ENCODE measurements at regions not wholly inside any gene's neighbourhood (a gene's known extent, or its start where the extent isn't known, plus 50 kb on each side); places are given as distances from the start of the nearest gene placed in this dataset.

DNA sequence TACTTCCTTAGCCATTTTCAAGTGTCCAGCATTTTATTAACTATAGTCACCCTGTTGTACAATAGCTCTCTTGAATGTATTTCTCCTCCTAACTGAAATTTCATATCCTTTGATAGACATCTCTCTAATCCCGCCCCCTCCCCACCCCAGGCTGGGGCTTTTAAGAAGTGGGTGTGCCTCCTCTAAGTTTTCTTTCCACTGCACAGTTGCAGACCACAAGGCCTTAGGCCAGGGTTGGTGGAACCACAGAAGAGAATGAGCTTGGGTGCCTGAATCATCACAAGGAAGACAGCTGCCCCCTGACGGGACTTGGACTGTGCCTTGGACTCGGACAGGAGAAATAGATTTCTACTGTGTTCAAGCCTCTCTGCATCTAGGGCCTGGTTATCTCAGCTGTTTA is 193.4 kb downstream of the HAUS1 start:
- H3K27ac ChIP-seq (ENCODE audit: low read depth, low read length) = no peak overlapping the region
- H3K27me3 ChIP-seq (ENCODE audit: insufficient read depth, low read length) = peaks cover 5% of the 10 kb centered on the region; the same call in 1 of the 2 replicates
- no peaks in the 10 kb centered on the region for H3K79me2 ChIP-seq (ENCODE audit: insufficient read depth, low read length)
- H3K36me3 ChIP-seq (ENCODE audit: control insufficient read depth in 1 of 2, insufficient read depth in 2 of 2, low read length in 2 of 2) = no peaks in the 10 kb centered on the region
- intact Hi-C loops (cut with micrococcal nuclease) = no loop called here
- H3K4me1 ChIP-seq (ENCODE audit: control insufficient read depth in 1 of 2, insufficient read depth in 2 of 2, low read length in 2 of 2) = no peaks in the 10 kb centered on the region
- no peaks in the 10 kb centered on the region for H3K9me3 ChIP-seq (ENCODE audit: control insufficient read depth in 1 of 2, insufficient read depth in 1 of 2, low read depth in 1 of 2, low read length in 2 of 2)
- ChIA-PET CTCF (no interaction called here), POLR2A (no interaction called here), RAD21 (ENCODE audit: low non-redundant PET in 1 of 2, low total read pairs in 2 of 2, uncharacterized antibody in 2 of 2, unreplicated experiment in 2 of 2) (no interaction called here)
- H3K4me2 ChIP-seq (ENCODE audit: low read length) = no peak overlapping the region
- BruUV-seq (replicated peaks) = no TSS peak
- TF ChIP-seq, protein P1, sequence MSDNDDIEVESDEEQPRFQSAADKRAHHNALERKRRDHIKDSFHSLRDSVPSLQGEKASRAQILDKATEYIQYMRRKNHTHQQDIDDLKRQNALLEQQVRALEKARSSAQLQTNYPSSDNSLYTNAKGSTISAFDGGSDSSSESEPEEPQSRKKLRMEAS (IDR thresholded peaks at IDR 0.05) = no peak
- TF ChIP-seq CEBPB (IDR thresholded peaks at IDR 0.05; ENCODE audit: low read depth) (no peak), ZFX (IDR thresholded peaks at IDR 0.05) (no peak), FOSL1 (IDR thresholded peaks at IDR 0.05; ENCODE audit: low read depth) (no peak), EGR1 (IDR thresholded peaks at IDR 0.05; ENCODE audit: low read depth) (no peak), SIN3A (IDR thresholded peaks at IDR 0.05; ENCODE audit: low read depth) (no peak), ZNF274 (IDR thresholded peaks at IDR 0.05; ENCODE audit: low read depth, low read length) (no peak), TCF7L2 (IDR thresholded peaks at IDR 0.05; ENCODE audit: borderline replicate concordance, extremely low read depth, insufficient read depth, insufficient read length) (no peak), EZH2phosphoT487 (IDR thresholded peaks at IDR 0.05; ENCODE audit: borderline replicate concordance) (no peak), EZH2 (IDR thresholded peaks at IDR 0.05) (no peak), RAD21 (IDR thresholded peaks at IDR 0.05; ENCODE audit: low read depth) (no peak), CBX3 (IDR thresholded peaks at IDR 0.05; ENCODE audit: low read depth) (no peak), POLR2AphosphoS5 (IDR thresholded peaks at IDR 0.05; ENCODE audit: low read depth, low read length) (no peak), SP1 (IDR thresholded peaks at IDR 0.05; ENCODE audit: low read depth) (no peak), ELF1 (IDR thresholded peaks at IDR 0.05; ENCODE audit: borderline replicate concordance, low read depth) (no peak)
- TF ChIP-seq, protein P2, sequence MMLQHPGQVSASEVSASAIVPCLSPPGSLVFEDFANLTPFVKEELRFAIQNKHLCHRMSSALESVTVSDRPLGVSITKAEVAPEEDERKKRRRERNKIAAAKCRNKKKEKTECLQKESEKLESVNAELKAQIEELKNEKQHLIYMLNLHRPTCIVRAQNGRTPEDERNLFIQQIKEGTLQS (IDR thresholded peaks at IDR 0.05) = no peak
- TF ChIP-seq, protein P3, sequence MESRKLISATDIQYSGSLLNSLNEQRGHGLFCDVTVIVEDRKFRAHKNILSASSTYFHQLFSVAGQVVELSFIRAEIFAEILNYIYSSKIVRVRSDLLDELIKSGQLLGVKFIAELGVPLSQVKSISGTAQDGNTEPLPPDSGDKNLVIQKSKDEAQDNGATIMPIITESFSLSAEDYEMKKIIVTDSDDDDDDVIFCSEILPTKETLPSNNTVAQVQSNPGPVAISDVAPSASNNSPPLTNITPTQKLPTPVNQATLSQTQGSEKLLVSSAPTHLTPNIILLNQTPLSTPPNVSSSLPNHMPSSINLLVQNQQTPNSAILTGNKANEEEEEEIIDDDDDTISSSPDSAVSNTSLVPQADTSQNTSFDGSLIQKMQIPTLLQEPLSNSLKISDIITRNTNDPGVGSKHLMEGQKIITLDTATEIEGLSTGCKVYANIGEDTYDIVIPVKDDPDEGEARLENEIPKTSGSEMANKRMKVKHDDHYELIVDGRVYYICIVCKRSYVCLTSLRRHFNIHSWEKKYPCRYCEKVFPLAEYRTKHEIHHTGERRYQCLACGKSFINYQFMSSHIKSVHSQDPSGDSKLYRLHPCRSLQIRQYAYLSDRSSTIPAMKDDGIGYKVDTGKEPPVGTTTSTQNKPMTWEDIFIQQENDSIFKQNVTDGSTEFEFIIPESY (IDR thresholded peaks at IDR 0.05; ENCODE audit: extremely low read depth, insufficient replicate concordance, low read length) = no peak
- TF ChIP-seq, protein P4, sequence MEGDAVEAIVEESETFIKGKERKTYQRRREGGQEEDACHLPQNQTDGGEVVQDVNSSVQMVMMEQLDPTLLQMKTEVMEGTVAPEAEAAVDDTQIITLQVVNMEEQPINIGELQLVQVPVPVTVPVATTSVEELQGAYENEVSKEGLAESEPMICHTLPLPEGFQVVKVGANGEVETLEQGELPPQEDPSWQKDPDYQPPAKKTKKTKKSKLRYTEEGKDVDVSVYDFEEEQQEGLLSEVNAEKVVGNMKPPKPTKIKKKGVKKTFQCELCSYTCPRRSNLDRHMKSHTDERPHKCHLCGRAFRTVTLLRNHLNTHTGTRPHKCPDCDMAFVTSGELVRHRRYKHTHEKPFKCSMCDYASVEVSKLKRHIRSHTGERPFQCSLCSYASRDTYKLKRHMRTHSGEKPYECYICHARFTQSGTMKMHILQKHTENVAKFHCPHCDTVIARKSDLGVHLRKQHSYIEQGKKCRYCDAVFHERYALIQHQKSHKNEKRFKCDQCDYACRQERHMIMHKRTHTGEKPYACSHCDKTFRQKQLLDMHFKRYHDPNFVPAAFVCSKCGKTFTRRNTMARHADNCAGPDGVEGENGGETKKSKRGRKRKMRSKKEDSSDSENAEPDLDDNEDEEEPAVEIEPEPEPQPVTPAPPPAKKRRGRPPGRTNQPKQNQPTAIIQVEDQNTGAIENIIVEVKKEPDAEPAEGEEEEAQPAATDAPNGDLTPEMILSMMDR (IDR thresholded peaks at IDR 0.05 in 2 of 3, conservative IDR thresholded peaks at IDR 0.05 in 1 of 3; ENCODE audit: borderline replicate concordance in 1 of 3, insufficient read depth in 1 of 3, low read depth in 2 of 3, low read length in 2 of 3) = no peak
- TF ChIP-seq, protein P5, sequence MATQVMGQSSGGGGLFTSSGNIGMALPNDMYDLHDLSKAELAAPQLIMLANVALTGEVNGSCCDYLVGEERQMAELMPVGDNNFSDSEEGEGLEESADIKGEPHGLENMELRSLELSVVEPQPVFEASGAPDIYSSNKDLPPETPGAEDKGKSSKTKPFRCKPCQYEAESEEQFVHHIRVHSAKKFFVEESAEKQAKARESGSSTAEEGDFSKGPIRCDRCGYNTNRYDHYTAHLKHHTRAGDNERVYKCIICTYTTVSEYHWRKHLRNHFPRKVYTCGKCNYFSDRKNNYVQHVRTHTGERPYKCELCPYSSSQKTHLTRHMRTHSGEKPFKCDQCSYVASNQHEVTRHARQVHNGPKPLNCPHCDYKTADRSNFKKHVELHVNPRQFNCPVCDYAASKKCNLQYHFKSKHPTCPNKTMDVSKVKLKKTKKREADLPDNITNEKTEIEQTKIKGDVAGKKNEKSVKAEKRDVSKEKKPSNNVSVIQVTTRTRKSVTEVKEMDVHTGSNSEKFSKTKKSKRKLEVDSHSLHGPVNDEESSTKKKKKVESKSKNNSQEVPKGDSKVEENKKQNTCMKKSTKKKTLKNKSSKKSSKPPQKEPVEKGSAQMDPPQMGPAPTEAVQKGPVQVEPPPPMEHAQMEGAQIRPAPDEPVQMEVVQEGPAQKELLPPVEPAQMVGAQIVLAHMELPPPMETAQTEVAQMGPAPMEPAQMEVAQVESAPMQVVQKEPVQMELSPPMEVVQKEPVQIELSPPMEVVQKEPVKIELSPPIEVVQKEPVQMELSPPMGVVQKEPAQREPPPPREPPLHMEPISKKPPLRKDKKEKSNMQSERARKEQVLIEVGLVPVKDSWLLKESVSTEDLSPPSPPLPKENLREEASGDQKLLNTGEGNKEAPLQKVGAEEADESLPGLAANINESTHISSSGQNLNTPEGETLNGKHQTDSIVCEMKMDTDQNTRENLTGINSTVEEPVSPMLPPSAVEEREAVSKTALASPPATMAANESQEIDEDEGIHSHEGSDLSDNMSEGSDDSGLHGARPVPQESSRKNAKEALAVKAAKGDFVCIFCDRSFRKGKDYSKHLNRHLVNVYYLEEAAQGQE (IDR thresholded peaks at IDR 0.05; ENCODE audit: low read depth) = no peak
- H4K20me1 ChIP-seq (ENCODE audit: insufficient read depth) = no peaks in the 10 kb centered on the region
- DNase-seq (ENCODE audit: low read depth, low spot score) (no peak), ATAC-seq (no peak)
- H3K9ac ChIP-seq (ENCODE audit: low read length) = no peak overlapping the region
- no peak overlapping the region for H2AFZ ChIP-seq (ENCODE audit: low read depth, low read length, poor library complexity, severe bottlenecking)
- no peak overlapping the region for H3K4me3 ChIP-seq (replicated peaks in 1 of 2; ENCODE audit: low read depth in 1 of 2, low read length in 2 of 2)
- H3K9me2 ChIP-seq (ENCODE audit: insufficient read depth) = no peaks in the 10 kb centered on the region

Data from HCT116 (cell line).